ENCODE measurements at regions not wholly inside any gene's neighbourhood (a gene's known extent, or its start where the extent isn't known, plus 50 kb on each side); places are given as distances from the start of the nearest gene placed in this dataset.
"Not testable (repeated sequence)": the region's sequence is repeated elsewhere in the genome, so short reads cannot be mapped to it uniquely, and the experiment has no call there.

DNA sequence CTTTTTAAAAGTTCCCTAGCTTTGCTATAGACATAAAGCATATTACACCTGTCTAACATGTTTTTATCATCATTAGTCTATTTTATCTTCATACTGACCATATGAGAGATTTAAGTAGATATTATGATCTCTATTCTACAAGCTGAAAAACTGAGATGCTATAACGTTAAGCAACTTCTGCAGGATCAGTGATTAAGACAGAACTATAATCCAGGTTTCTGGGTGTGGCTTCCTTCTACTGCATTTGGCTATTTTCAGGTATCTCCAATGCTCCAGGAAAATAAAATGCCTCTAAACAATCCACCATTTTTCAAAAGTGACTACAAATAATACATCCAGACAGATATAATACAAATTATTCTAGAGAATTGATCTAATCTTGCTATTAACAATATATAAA lies 53.4 kb downstream of the RGS2 start:
- no peak for DNase-seq

DNA sequence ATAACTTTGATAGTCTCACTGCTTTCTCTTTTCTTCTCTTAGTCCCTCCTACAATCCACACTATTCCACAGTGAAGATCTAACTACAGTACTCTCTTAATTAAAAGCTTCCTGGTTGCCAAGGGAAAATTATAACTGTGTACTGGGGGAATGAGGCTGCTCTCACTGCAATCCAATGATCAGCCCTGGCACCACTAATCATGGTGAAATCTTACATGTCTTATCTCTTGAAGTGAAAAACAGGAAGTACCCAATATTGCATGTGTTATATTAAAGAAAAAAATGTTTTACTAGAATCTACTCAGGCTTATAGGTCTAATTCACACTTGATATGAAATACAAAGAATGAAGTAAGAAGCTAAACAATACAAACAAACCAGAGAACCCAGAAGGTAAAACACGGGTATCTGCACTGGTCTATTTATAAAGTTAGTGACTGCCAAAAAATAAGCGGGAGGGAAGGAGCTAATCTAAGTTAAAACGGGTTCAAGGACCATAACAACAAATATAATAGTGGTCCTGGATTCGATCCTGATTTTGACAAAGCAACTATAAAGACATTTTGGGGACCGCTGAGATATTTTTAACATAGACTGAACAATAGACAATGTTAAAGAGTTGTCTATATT lies 57.5 kb downstream of the RGS2 start:
- DNase-seq = no peak

DNA sequence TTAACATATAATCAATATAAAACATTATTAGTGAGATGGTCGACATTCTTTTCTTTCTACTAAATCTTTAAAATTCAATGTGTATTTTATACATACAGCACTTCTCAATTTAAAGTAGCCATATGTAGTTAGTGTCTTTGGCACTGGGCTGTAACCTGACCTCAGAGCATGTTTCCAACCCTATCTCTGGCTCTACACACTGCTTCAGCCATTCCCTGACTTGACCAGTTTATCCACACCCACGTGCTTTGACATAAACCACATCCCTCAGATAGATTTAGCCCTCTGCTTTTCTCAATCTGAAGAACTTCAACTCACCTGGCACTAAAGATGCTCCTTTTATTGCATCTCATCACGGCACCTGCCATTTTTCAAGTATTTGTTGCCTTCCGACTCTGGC lies 58.3 kb downstream of the RGS2 start:
- no peak for DNase-seq

DNA sequence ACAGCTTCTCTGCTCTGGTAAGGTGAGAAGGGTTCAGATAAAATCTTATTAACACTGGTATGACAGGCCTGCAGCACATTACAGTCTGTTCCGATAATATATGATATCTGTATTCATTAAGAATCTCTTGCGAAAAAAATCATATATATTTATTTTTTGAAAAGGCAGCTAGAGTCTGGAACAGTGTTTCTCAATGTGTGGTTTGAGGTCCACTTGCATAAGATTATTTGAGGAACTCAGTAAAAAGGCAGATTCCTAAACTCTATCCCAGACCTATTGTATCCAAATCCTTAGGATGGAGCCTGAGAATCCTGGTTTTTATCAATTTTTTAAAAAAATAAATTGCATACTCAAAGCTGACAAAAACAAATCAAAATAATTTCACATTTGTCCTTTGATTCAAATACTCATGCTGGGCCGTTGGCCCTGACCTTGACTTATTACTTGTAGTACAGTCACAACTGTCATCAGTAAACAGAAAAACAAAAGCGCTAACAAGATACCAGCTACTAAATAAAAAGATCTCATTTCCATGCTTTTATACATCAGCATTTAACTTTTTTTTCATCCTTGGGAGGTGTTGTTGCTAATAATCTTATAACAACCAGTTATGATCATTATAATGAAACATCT lies 60.6 kb downstream of the RGS2 start:
- no peak for DNase-seq

DNA sequence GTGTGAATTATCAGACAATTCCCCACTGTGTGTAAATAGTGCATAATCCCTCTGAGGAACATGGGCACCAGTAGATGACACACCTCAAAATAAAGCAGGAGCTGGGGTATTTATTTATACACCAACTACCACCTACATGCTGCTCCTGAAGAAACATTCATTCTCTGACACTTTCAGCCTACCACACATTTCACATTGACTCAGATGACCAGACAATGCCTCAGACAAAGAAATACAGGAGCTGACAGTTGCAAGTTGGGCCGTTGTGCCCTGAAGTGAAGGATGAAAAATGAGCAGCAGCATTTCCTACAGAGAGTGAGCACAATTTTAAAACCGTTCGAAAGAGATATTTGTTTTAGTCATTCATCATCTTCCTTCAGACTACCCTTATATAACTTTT lies 63.2 kb downstream of the RGS2 start:
- DNase-seq = no peak

DNA sequence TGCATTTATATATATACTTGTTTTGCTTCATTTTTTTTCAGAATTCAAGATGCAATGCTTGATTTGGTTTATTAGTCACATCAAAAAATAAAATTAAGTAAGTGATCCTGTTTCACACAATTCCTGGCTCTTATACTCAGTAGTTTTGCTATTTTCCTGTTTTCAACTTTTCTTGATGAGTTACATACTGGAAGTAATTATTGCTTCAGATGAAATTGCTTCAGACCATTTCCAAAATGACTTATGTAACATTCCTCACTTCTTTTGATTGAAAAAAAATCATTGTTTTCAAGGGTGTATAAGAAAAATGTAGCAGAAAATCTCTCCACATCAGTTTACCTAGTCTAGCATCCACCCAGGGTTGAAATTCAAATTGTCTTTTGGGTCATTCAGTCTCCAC lies 65.0 kb downstream of the RGS2 start:
- DNase-seq = no peak

DNA sequence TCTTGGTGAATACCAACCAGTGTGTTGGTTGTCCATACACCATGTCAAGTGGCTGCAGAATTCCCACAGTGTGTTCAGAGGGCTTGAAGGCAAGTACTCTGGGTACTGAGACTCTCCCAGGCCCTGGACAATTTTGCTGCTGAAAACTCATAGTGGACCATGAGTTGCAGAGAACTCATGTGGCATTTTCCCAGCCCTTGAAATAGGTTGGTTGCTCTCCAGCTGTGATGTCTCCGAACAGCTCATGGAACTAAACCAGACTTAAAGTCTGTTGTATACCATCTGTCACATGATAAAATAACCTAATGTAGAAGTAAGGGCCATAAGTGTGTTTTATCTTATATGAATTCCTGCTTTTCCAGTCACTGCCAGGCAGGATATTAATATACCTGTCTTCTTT lies 67.8 kb downstream of the RGS2 start:
- DNase-seq = no peak

DNA sequence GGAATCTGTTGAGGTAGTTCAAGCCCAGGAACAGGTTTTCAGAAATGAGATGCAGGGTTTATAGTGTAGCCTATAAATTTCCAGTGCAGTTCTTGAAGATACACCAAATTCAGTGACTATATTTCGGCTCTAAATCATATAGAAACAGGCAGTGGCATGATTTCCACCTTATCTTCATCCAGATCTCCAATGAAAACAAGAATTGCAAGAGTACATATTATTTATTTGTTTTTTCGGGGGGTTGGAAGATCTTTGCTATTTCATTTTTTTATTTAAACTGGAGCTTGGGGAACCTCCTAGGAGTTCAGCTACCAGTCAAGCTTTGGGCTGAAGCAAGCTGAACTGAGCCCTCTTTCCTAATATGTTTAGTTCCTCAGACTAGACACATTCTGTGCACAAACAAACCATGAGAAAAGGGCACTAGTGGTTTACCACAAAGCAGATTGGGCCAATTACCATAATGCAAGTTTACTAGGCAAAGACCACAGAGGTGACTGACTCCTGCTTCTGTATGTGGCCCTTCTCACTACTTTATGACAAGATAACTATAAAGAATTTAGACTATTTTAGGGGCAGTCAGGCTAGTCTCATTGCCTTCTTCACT lies 68.5 kb downstream of the RGS2 start:
- DNase-seq = no peak

DNA sequence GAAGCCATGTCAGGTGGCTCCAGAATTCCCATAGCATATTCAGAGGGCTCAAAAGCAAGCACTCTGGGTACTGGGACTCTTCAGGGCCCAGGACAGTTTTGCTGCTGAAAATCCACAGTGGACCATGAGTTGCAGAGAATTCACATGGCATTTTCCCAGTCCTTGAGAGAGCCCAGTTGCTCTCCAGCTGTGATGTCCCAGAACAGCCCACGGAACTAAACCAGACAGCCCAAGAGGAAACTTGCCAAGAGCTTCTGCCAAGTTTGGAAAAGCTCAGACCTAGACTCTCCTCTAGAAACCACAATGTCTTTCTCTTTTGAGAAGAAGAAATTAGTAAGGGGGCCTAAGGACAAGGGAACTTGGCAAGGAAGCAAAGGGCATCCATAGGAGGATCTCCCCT lies 69.4 kb downstream of the RGS2 start:
- no peak for DNase-seq

DNA sequence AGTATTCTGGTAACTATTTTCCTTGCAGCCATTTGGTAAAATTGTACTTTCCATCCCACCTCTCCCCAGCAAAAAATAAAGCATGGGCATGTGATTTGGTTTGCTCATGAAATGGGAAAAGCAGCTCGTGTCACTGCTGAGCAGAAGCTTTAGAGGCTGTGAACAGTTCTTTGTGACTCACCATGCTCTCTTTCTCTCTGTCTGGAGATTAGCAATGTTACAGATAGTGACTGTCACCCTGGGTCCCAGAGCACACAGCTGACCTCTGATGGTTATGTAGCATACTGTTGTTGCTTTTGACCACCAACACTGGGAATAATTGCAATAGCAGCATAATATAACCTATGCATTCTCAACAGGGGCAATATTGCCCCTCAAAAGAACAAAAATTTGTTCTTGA lies 70.6 kb downstream of the RGS2 start:
- no peak for DNase-seq

DNA sequence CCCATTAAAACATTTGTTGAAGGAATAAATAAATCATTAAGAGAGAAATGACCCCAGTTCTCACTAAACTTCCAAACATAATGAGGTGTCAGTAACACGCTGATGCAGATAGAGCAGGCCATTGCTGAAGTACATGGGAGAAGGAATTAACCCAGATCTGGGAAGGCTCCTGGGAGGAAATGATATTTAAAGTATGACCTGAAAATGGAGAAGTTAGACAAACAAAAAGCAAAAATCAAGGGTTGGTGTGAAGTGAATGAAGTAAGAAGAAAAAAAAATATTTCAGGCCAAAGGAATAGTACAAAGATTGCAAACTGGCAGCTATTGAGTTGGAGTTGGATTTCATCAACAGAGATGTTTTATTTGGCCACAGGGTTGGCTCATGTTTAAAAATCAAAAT lies 71.4 kb downstream of the RGS2 start:
- DNase-seq = no peak

DNA sequence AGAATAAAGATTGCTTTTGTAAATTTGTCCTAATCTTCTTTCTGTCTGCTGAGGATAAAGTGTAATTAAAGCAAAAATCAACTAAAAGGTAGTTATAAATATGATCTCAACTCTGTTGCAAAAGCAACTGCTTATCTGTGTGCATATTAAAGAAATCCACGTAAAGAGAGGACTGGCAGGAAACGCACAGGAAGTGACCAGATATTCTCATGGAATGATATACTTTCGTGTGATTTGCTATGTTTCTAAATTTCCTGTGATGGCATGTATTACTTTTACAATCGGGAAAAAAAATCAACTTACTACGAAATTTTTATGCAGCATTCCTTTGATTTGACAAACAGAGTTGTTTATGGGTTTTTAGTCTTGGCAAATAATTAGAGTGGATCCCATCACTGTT lies 75.4 kb downstream of the RGS2 start:
- DNase-seq = no peak

DNA sequence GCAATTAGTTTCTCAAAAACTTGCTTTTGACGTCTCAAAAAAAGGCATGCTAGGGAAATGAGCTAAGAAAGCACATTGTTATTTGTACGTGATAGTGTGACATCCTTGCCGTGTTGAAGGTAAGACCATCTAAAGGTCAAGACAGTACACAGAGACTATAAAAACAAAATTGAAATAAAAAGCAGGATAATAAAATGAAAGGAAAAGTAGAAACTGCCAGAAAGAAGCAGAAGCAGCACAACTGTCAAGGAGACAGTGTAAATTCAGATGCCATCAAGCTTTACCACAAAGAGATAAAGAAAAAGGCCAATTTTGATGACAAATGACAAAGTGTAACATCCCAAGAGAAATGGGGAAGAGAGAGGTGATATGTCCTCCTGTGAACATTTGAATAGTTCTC lies 76.5 kb downstream of the RGS2 start:
- not testable (repeated sequence) for DNase-seq

DNA sequence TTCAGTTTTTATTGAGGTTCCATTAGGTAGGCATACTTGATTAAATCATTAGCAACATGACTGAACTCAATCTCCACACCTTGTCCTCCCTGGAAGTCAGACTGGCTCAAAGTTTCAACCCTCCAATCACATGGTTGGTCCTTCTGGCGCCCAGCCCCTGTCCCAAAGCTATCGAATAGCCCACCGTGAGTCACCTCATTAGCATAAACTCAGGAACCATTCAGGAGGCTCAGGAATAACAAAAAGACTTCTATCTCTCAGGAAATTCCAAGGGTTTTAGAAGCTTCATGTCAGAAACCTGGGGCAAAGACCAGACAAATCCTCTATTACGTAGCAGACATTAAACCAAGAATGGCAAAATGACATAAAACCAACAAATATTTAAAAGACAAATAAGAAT lies 78.6 kb downstream of the RGS2 start:
- no peak for DNase-seq

DNA sequence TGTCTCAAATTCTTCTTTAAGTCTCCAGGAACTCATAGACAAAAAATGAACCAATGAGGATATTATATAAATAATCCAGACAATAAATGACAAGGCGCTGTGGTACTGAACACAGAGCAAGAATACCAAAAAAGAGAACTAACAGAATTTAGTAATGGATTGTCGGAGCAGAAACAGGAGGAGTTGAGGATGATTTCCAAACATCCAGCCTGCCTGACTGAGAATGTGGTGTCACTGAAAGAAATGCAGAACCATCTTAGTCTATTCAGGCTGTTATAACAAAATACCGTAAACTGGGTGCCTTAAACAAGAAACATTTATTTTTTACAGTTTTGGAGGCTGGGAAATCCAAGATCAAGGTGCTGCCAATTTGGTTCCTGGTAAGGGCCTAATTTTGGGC lies 79.7 kb downstream of the RGS2 start:
- no peak for DNase-seq

DNA sequence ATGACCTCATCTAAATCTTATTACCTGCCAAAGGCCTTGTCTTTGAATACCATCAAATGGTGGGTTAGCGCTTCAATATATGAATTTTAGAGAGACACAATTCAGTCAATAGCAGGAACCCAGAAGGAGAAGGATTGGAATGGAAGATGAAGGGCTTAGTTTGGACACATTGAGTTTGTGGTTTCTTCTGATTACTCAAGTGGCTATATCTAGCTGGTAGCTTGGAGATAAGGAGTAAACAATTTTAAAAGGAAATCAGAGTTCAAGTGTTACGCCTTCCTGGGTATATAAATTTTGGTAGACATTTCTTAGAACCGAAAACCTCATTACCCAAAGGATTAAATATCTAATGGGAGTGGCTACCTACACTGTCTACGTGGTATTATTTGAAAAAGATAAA lies 80.2 kb downstream of the RGS2 start:
- no peak for DNase-seq

DNA sequence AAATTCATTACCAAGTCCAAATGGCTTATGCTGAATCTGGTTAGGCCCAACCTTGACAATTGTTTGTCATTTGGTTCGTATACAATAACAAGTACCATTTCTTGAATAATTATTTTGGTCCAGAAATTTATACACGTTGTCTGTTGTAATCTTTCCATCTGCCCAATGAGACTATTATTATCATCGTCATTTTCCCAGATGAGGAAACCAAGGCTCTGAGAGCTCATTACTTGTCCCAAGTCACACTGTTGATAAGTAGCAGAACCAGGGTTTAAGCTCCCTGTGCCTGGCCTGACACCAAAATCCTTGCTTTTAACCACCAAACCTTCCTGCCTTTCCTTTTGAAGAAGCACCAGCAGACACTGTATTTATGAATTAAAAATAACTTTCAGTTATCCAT lies 81.3 kb downstream of the RGS2 start:
- DNase-seq = no peak

DNA sequence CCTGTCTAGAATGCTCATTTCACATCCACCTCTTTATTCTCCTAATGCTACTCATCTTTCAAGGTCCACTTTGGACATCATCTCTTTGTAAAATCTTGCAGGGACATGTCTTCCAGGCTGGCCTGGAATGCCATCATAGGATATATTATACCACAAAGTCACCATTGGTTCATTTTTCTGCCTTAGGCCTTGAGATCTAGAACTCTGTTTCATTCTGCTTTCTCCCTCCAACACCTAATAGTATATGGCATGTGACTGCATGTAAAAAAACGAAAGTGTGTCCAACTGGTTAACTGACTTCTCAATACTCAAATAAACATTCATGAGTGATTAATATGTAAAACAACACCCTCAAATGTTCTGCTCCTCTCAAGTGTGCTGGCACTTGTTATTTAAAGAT lies 84.1 kb downstream of the RGS2 start:
- DNase-seq = no peak

DNA sequence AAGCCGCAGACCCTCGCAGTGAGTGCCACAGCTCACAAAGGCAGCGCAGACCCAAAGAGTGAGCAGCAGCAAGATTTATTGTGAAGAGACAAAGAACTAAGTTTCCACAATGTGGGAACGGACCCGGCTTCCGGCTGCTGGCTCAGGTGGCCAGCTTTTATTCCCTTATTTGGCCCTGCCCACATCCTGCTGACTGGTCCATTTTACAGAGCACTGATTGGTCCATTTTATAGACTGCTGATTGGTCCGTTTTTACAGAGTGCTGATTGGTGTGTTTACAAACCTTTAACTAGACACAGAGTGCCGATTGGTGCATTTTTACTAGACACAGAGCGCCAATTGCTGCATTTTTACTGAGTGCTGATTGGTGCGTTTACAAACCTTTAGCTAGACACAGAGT lies 86.6 kb downstream of the RGS2 start:
- not testable (repeated sequence) for DNase-seq

DNA sequence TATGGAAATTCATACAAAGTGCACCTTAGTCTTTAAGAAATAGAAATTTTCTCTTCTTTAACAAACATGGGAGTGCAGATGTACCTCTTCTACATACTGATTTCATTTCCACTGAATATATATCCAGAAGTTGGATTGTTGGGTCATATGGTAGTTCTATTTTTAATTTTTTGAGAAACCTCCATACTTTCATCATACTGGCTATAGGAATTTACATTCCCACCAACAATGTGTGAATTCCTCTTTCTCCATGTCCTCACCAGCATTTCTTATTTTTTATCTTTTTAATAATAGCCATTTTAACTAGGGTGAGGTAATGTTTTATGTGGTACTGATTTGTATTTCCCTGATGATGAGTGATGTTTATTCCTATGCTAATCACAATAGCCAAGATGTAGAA lies 87.5 kb downstream of the RGS2 start:
- DNase-seq = no peak

DNA sequence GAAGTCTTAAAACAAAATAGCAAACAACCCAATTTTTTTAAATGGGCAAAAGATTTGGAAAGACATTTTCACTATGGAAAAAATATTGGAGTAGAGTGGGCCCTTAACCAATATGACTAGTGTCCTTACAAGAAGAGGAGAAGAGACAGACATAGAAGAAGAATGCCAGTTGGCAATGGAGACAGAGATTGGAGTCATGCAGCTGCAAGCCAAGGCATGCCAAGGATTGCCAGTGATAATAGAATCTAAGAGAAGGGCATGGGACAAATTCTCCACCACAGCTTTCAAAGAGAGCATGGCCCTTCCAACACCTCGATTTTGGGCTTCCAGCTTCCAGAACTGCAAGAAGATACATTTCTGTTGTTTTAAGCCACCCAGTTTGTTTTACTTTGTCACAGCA lies 92.7 kb downstream of the RGS2 start:
- DNase-seq = no peak

DNA sequence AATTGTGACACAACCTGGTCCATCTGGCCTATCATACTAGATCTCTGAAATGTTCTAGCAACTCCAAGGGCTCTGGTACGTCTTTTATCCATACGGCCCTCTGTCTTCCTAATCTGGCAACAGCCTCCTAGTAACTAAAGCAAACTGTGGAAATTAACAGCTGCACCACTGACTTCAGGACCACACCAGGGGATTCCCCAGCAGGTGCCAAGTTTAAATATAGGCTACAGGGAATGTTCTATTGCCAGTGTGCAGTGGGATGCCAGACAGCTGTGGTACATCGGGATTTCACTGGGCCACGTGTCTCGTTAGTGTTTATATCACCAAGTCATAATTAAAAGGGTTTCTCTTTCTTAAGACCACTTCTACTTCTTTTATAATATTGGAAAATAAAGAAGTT lies 94.3 kb downstream of the RGS2 start:
- no peak for DNase-seq

DNA sequence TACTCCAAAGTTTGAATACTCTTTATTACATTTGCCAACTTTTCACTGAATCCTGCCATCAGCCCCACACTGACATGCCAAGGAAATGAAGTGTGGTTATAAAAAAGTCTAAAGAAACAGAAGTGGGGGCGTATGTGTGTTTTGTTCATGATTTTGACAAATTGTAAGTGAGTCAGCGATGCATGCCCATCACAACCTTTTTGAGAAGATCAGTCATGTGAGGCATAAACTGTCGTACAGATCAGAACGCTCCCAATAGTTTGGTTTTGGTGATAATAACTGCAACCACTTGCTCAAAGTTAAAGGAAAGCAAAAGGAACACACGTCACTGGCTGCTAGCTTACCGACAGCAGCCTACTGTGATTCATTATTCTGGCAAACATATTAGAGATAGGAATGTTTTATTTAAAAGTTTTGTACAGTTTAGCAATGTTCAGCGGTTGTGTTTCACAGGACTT lies 95.6 kb downstream of the RGS2 start:
- no peak for DNase-seq

DNA sequence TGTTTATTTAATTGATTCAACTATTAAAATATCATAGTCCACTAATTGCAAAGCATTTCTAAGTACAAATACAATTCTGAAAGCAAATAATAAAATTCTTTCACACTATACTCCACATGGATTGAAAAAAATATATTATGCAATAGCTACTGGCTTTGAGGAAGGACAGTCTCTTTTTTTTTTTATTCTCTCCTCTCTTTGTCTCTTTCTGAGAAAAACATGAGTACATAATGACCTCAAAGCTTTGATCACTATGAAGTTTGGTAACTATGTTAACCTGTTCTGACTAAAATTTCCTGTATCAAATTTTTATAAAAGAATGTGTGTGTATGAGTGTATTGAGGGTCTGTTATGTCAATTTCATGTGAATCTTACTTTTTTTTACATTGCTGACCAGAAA lies 96.2 kb downstream of the RGS2 start:
- no peak for DNase-seq
